ENCODE measurements at regions not wholly inside any gene's neighbourhood (a gene's known extent, or its start where the extent isn't known, plus 50 kb on each side); places are given as distances from the start of the nearest gene placed in this dataset.

- TF ChIP-seq CTCF (IDR thresholded peaks at IDR 0.05), result no peak
- TF ChIP-seq EP300 (IDR thresholded peaks at IDR 0.05), result no peak
Observed at GRCh38 chr7:83856094-83856493, 207.2 kb upstream of the SEMA3E start.

All from stomach (tissue), 4 donors.